SK-N-SH (cell line): ENCODE measurements at regions not wholly inside any gene's neighbourhood (a gene's known extent, or its start where the extent isn't known, plus 50 kb on each side); places are given as distances from the start of the nearest gene placed in this dataset.

Experiments
- CTCF ChIA-PET: fragments of 300-600, 350-600 bp; formaldehyde crosslinking; extraction: SDS; loops from one replicate; lab custom pipeline; 2021; lab: Yijun Ruan, JAX
- POLR2A ChIA-PET: fragments of 350-600 bp; sonication (Branson Sonifier 250); formaldehyde crosslinking; extraction: SDS; loops from one replicate; lab custom pipeline; 2020; ENCODE audit warnings: antibody characterized with exemption, inconsistent platforms; lab: Yijun Ruan, JAX
- DNase-seq: peaks from one replicate; pipeline ENCODE4 v3.0.0; 2012
- H2AFZ ChIP-seq: fragments of 200-600 bp; sonication (generic); 2 replicates; pipeline ENCODE4 v1.8.1; 2016; ENCODE audit warnings: antibody characterized with exemption, mild to moderate bottlenecking, low read depth
- H3F3A ChIP-seq: fragments of 200-600 bp; sonication (generic); replicated peaks from 2 replicates; pipeline ENCODE3; 2016; ENCODE audit warnings: antibody characterized with exemption, mild to moderate bottlenecking; ENCODE audit not compliant: insufficient read depth
- H3K27ac ChIP-seq, 2 experiments: fragments of 200-500 bp in 1 of 2; fragments of 200-600 bp in 1 of 2; sonication (Bioruptor generic) in 1 of 2; sonication (generic), shearing (Covaris generic) in 1 of 2; 2 replicates each; pipeline versions ENCODE4 v1.5.1 to v1.6.1; 2014 to 2016; ENCODE audit warnings: low read depth in 2 of 2, inconsistent platforms in 1 of 2, low read length in 1 of 2, mild to moderate bottlenecking in 1 of 2, mixed read lengths in 1 of 2
- H3K27me3 ChIP-seq: fragments of 200-600 bp; sonication (generic), shearing (Covaris generic); 2 replicates; pipeline ENCODE4 v1.6.1; 2016; ENCODE audit warnings: mixed run types; ENCODE audit not compliant: insufficient read depth
- H3K36me3 ChIP-seq, 2 experiments: fragments of 200-500 bp in 1 of 2; fragments of 200-600 bp in 1 of 2; sonication (Bioruptor generic) in 1 of 2; sonication (generic) in 1 of 2; replicated peaks in 1 of 2; 2 replicates each; pipeline versions ENCODE3 to v1.5.1; 2014 to 2016; ENCODE audit warnings: low read length in 1 of 2, mild to moderate bottlenecking in 1 of 2; ENCODE audit not compliant: insufficient read depth in 2 of 2, control insufficient read depth in 1 of 2
- H3K4me1 ChIP-seq, 2 experiments: fragments of 200-500 bp in 1 of 2; fragments of 200-600 bp in 1 of 2; sonication (Bioruptor generic) in 1 of 2; sonication (generic), shearing (Covaris generic) in 1 of 2; 2 replicates each; pipeline versions ENCODE4 v1.5.1 to v1.6.1; 2014 to 2016; ENCODE audit warnings: low read depth in 1 of 2, low read length in 1 of 2, mixed run types in 1 of 2; ENCODE audit not compliant: insufficient read depth in 2 of 2, control insufficient read depth in 1 of 2
- H3K4me2 ChIP-seq: fragments of 200-600 bp; sonication (generic), shearing (Covaris generic); 2 replicates; pipeline ENCODE4 v1.6.1; 2017; ENCODE audit warnings: mixed run types
- H3K4me3 ChIP-seq, 2 experiments: fragments of 200-500 bp in 1 of 2; fragments of 200-600 bp in 1 of 2; sonication (Bioruptor generic) in 1 of 2; sonication (generic), shearing (Covaris generic) in 1 of 2; 2 replicates each; pipeline versions ENCODE4 v1.5.1 to v1.8.1; 2014 to 2016; ENCODE audit warnings: low read depth in 2 of 2, inconsistent platforms in 1 of 2, low read length in 1 of 2, mild to moderate bottlenecking in 1 of 2, mixed read lengths in 1 of 2, moderate library complexity in 1 of 2
- H3K79me2 ChIP-seq: fragments of 200-600 bp; sonication (generic); 2 replicates; pipeline ENCODE4 v1.8.1; 2017; ENCODE audit warnings: mild to moderate bottlenecking; ENCODE audit not compliant: insufficient read depth
- H3K9ac ChIP-seq: fragments of 200-600 bp; sonication (generic); 2 replicates; pipeline ENCODE4 v1.6.1; 2017; ENCODE audit warnings: mixed run types
- H3K9me2 ChIP-seq: fragments of 200-600 bp; sonication (generic); 2 replicates; pipeline ENCODE4 v1.6.1; 2017; ENCODE audit warnings: mixed run types
- H3K9me3 ChIP-seq: fragments of 200-600 bp; sonication (generic); 2 replicates; pipeline ENCODE4 v1.6.1; 2017; ENCODE audit warnings: mixed run types, mild to moderate bottlenecking, moderate library complexity
- H4K20me1 ChIP-seq: fragments of 200-600 bp; sonication (generic); 2 replicates; pipeline ENCODE4 v1.6.1; 2017; ENCODE audit warnings: mild to moderate bottlenecking, mixed run types; ENCODE audit not compliant: insufficient read depth
- CHD2 ChIP-seq: fragments of 150-350 bp; IDR thresholded peaks from 2 replicates; pipeline ENCODE4 v1.6.1; 2018; ENCODE audit warnings: low read length; ENCODE audit not compliant: partially characterized antibody
- CTCF ChIP-seq: fragments of 200-600 bp; sonication (generic); IDR thresholded peaks from 2 replicates; pipeline ENCODE4 v1.6.1; 2017; ENCODE audit warnings: antibody characterized with exemption, mild to moderate bottlenecking, moderate library complexity
- EZH2phosphoT487 ChIP-seq: fragments of 200-600 bp; sonication (generic); IDR thresholded peaks from 2 replicates; pipeline ENCODE4 v1.6.1; 2017; ENCODE audit warnings: low read depth, mixed run types, mild to moderate bottlenecking, antibody characterized with exemption, moderate library complexity, borderline replicate concordance
- FOSL2 ChIP-seq: IDR thresholded peaks from 2 replicates; pipeline ENCODE4 v1.4.0; 2012; ENCODE audit warnings: low read depth, mild to moderate bottlenecking, moderate library complexity, borderline replicate concordance
- GATA2 ChIP-seq: sonication (generic); formaldehyde crosslinking; IDR thresholded peaks from 2 replicates; pipeline ENCODE4 v1.5.0; 2020; ENCODE audit warnings: mild to moderate bottlenecking, missing genetic modification reagents
- JUND ChIP-seq: IDR thresholded peaks from 2 replicates; pipeline ENCODE4 v1.4.0; 2012
- NFIC ChIP-seq: IDR thresholded peaks from 2 replicates; pipeline ENCODE4 v1.4.0; 2012; ENCODE audit warnings: borderline replicate concordance
- PBX3 ChIP-seq: IDR thresholded peaks from 2 replicates; pipeline ENCODE4; 2012
- RCOR1 ChIP-seq: fragments of 150-350 bp; IDR thresholded peaks from 2 replicates; pipeline ENCODE4 v1.6.1; 2017; ENCODE audit warnings: antibody characterized with exemption, low read length
- REST ChIP-seq: IDR thresholded peaks from 2 replicates; pipeline ENCODE4 v1.6.1; 2012; ENCODE audit warnings: mild to moderate bottlenecking, low read depth, low read length, moderate library complexity
- RFX5 ChIP-seq: IDR thresholded peaks from 2 replicates; pipeline ENCODE4 v1.6.1; 2012; ENCODE audit warnings: mild to moderate bottlenecking, improper control_type of control experiment, low read length
- SIN3A ChIP-seq: IDR thresholded peaks from 2 replicates; pipeline ENCODE4 v1.6.1; 2012; ENCODE audit warnings: low read depth, mild to moderate bottlenecking, low read length, moderate library complexity, borderline replicate concordance
- SMC3 ChIP-seq: IDR thresholded peaks from 2 replicates; pipeline ENCODE4 v1.6.1; 2012; ENCODE audit warnings: low read depth, low read length, improper control_type of control experiment
- TAF1 ChIP-seq: IDR thresholded peaks from 2 replicates; pipeline ENCODE4 v1.6.1; 2012; ENCODE audit warnings: low read depth, mild to moderate bottlenecking, low read length, moderate library complexity, borderline replicate concordance
- TEAD4 ChIP-seq: IDR thresholded peaks from 2 replicates; pipeline ENCODE4 v1.4.0; 2012; ENCODE audit warnings: mild to moderate bottlenecking, borderline replicate concordance; ENCODE audit not compliant: insufficient read depth
- WGBS: methylation state at CpG from one replicate; pipeline ENCODE4 v1.1.6; 2017; ENCODE audit warnings: low lambda C conversion rate; 5-methylcytosine and 5-hydroxymethylcytosine counted together
- TF ChIP-seq, protein P1 (sequence below): IDR thresholded peaks from 2 replicates; pipeline ENCODE4 v1.4.0; 2012; ENCODE audit warnings: low read depth

- TF ChIP-seq RFX5 (no peak), SIN3A (no peak), REST (no peak), JUND (no peak), TAF1 (no peak), FOSL2 (no peak), EZH2phosphoT487 (no peak)
- TF ChIP-seq, all 33 proteins: peak for 0
- no peak for DNase-seq
- Histone ChIP-seq H3K36me3 (no peaks in the 10 kb centered on the region), H3K9me2 (no peaks in the 10 kb centered on the region), H3K4me1 (no peaks in the 10 kb centered on the region), H3F3A (no peaks in the 10 kb centered on the region), H3K9ac (no peak overlapping the region), H3K79me2 (no peaks in the 10 kb centered on the region), H3K27me3 (no peaks in the 10 kb centered on the region), H3K4me2 (no peak overlapping the region), H2AFZ (no peak overlapping the region), H3K4me3 (no peak overlapping the region), H3K9me3 (no peaks in the 10 kb centered on the region), H3K27ac (no peak overlapping the region), H4K20me1 (no peaks in the 10 kb centered on the region)
- WGBS, result 53% methylated on average over 3 of the region's 3 CpGs
- CTCF ChIA-PET, result no interaction called here
- POLR2A ChIA-PET, result no interaction called here
Measured at GRCh38 chr4:59536428-59536827, 1663.7 kb upstream of the ADGRL3 start.

DNA sequence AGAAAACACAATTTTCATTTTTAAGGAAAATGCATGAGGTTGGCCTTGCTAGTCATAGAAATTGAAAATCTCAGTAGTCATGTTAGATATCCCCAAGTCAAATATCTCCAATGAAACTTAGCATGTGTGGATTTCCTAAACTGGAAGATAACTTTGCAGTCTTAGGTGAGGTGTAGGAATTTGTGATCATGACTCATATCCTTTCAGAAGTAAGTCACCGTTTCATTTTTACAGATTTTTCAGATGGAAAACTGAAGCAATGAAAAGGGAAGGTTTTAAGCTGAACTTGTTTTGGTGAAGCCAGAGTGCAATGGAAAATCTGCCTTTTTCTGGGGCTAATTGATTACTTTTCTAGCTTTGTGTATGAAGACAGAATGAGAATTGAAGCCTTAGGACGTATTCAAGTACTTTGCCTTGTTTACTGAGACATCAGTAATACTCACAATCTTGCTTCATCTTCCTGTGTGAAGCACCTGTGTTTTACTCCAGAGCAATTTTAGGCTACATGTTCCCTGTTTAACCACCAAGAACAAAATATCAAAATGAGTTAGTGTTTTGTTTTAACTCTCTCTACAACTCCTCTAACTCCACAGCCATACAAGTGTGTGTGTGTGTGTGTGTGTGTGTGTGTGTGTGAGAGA lies 1662.8 kb upstream of the ADGRL3 start:
- CTCF ChIA-PET, result no interaction called here
- Histone ChIP-seq H3K4me2 (no peak overlapping the region), H3K27ac (no peak overlapping the region), H3K9ac (no peak overlapping the region), H4K20me1 (no peaks in the 10 kb centered on the region), H3K4me3 (no peak overlapping the region), H3K36me3 (no peaks in the 10 kb centered on the region), H3K4me1 (no peaks in the 10 kb centered on the region), H3K9me2 (no peaks in the 10 kb centered on the region), H3K9me3 (no peaks in the 10 kb centered on the region), H3K79me2 (no peaks in the 10 kb centered on the region), H3F3A (no peaks in the 10 kb centered on the region), H3K27me3 (no peaks in the 10 kb centered on the region), H2AFZ (no peak overlapping the region)
- POLR2A ChIA-PET, result no interaction called here
- 10% methylated on average over 2 of the region's 2 CpGs for WGBS
- DNase-seq, result no peak
- TF ChIP-seq CHD2 (no peak), SMC3 (no peak), REST (no peak), FOSL2 (no peak), PBX3 (no peak), RCOR1 (no peak), CTCF (no peak), GATA2 (CRISPR knock-in tag) (no peak), EZH2phosphoT487 (no peak), NFIC (no peak), TEAD4 (no peak)
- TF ChIP-seq, protein P1, sequence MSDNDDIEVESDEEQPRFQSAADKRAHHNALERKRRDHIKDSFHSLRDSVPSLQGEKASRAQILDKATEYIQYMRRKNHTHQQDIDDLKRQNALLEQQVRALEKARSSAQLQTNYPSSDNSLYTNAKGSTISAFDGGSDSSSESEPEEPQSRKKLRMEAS, result no peak
